NCI-H345 treated with DMSO at 0.1 percent for 48 hours (cell line): ENCODE measurements at regions not wholly inside any gene's neighbourhood (a gene's known extent, or its start where the extent isn't known, plus 50 kb on each side); places are given as distances from the start of the nearest gene placed in this dataset.
"Not testable (repeated sequence)": the region's sequence is repeated elsewhere in the genome, so short reads cannot be mapped to it uniquely, and the experiment has no call there.

Source experiments
- DNase-seq: peaks from one replicate; lab custom pipeline; 2025; ENCODE audit not compliant: unreplicated experiment; lab: John Stamatoyannopoulos, UW

GRCh38 chr9:42656789-42657188, 473.3 kb downstream of the SPATA31A6 start:
- DNase-seq, result not testable (repeated sequence)

- not testable (repeated sequence) for DNase-seq
These were observed 474.0 kb downstream of the SPATA31A6 start for GRCh38 chr9:42657496-42657895.

- DNase-seq, result not testable (repeated sequence)
These were observed 513.7 kb downstream of the SPATA31A6 start for GRCh38 chr9:42697146-42697545.

GRCh38 chr9:42702890-42703289, 519.4 kb downstream of the SPATA31A6 start:
- not testable (repeated sequence) for DNase-seq

GRCh38 chr9:42724841-42725835, 541.7 kb downstream of the SPATA31A6 start:
- DNase-seq, result not testable (repeated sequence)

GRCh38 chr9:42743030-42743814, 559.8 kb downstream of the SPATA31A6 start:
- DNase-seq, result peak; percentile 36

GRCh38 chr9:42757251-42757650, 573.8 kb downstream of the SPATA31A6 start:
- not testable (repeated sequence) for DNase-seq

GRCh38 chr9:42759320-42759719, 575.9 kb downstream of the SPATA31A6 start:
- DNase-seq, result not testable (repeated sequence)

- not testable (repeated sequence) for DNase-seq
These were observed 598.7 kb downstream of the SPATA31A6 start for GRCh38 chr9:42782201-42782600.

GRCh38 chr9:42792725-42793124, 609.3 kb downstream of the SPATA31A6 start:
- not testable (repeated sequence) for DNase-seq

GRCh38 chr9:42798571-42798970, 615.1 kb downstream of the SPATA31A6 start:
- not testable (repeated sequence) for DNase-seq

GRCh38 chr9:42802716-42803115, 619.3 kb downstream of the SPATA31A6 start:
- DNase-seq, result not testable (repeated sequence)

GRCh38 chr9:42806674-42807073, 623.2 kb downstream of the SPATA31A6 start:
- DNase-seq, result not testable (repeated sequence)

GRCh38 chr9:42821468-42821867, 638.0 kb downstream of the SPATA31A6 start:
- not testable (repeated sequence) for DNase-seq

GRCh38 chr9:42848156-42848555, 664.7 kb downstream of the SPATA31A6 start:
- DNase-seq, result not testable (repeated sequence)

- not testable (repeated sequence) for DNase-seq
These were observed 667.6 kb downstream of the SPATA31A6 start for GRCh38 chr9:42850896-42851693.

GRCh38 chr9:42851701-42852100, 668.2 kb downstream of the SPATA31A6 start:
- not testable (repeated sequence) for DNase-seq

- not testable (repeated sequence) for DNase-seq
These were observed 668.9 kb downstream of the SPATA31A6 start for GRCh38 chr9:42852133-42852930.

- DNase-seq, result not testable (repeated sequence)
These were observed 676.7 kb downstream of the SPATA31A6 start for GRCh38 chr9:42860133-42860532.

- not testable (repeated sequence) for DNase-seq
These were observed 679.0 kb downstream of the SPATA31A6 start for GRCh38 chr9:42862465-42862864.
